Breast epithelium (tissue), 4 donors: ENCODE measurements at regions not wholly inside any gene's neighbourhood (a gene's known extent, or its start where the extent isn't known, plus 50 kb on each side); places are given as distances from the start of the nearest gene placed in this dataset.

Experiments used
- DNase-seq, 2 donors: peaks; one replicate each; pipeline ENCODE4 v3.0.0-alpha.2; 2019; ENCODE audit warnings: low spot score in 2 of 2
- H3K27ac ChIP-seq, 2 donors: fragments of 200-600 bp; sonication (generic) in 1 of 2; one replicate each; pipeline ENCODE4 v1.5.1; 2016 to 2019; ENCODE audit warnings: mild to moderate bottlenecking in 1 of 2
- H3K27me3 ChIP-seq, 2 donors: fragments of 200-600 bp; sonication (generic) in 1 of 2; one replicate each; pipeline versions ENCODE4 v1.5.1 to v1.6.0; 2017 to 2019; ENCODE audit warnings: control low read depth in 1 of 2, mild to moderate bottlenecking in 1 of 2
- H3K36me3 ChIP-seq: fragments of 200-600 bp; one replicate; pipeline ENCODE4 v1.5.1; 2019
- H3K4me1 ChIP-seq, 2 donors: fragments of 200-600 bp; sonication (generic); one replicate each; pipeline ENCODE4 v1.5.1; 2016 to 2019; ENCODE audit warnings: control low read depth in 1 of 2
- H3K4me3 ChIP-seq, 3 donors: fragments of 200-600 bp; sonication (generic); 1 replicate in 2 of 3; 2 replicates in 1 of 3; pipeline ENCODE4 v1.5.1; 2016 to 2019; ENCODE audit warnings: mild to moderate bottlenecking in 3 of 3, moderate library complexity in 2 of 3
- H3K9me3 ChIP-seq, 2 donors: fragments of 200-600 bp; sonication (generic) in 1 of 2; one replicate each; pipeline ENCODE4 v1.5.1; 2016 to 2019; ENCODE audit warnings: control low read depth in 1 of 2
- POLR2A ChIP-seq: fragments of 450-650 bp; IDR thresholded peaks from one replicate; pipeline ENCODE4 v1.6.1; 2016; ENCODE audit warnings: antibody characterized with exemption, mild to moderate bottlenecking, moderate library complexity
- POLR2AphosphoS5 ChIP-seq, 3 donors: sonication (generic); formaldehyde crosslinking; IDR thresholded peaks; one replicate each; pipeline ENCODE4 v1.6.1; 2017; ENCODE audit warnings: antibody characterized with exemption in 3 of 3
- intact Hi-C: fragments of 100-400 bp; cut with DNase I; formaldehyde crosslinking; loops from one replicate; pipeline ENCODE4 v1.15.1; 2023; ENCODE audit warnings: low total_unique reads
- TF ChIP-seq, protein P1 (sequence below), 3 donors: fragments of 450-650 bp; IDR thresholded peaks; one replicate each; pipeline ENCODE4 v1.5.1; 2016 to 2017; ENCODE audit warnings: antibody characterized with exemption in 3 of 3, mild to moderate bottlenecking in 3 of 3, moderate library complexity in 3 of 3

- Histone ChIP-seq H3K27ac (no peak overlapping the region), H3K4me3 (no peak overlapping the region), H3K4me1 (no peaks in the 10 kb centered on the region), H3K36me3 (no peaks in the 10 kb centered on the region), H3K27me3 (no peaks in the 10 kb centered on the region), H3K9me3 (no peaks in the 10 kb centered on the region)
- DNase-seq = no peak
- TF ChIP-seq, protein P1, sequence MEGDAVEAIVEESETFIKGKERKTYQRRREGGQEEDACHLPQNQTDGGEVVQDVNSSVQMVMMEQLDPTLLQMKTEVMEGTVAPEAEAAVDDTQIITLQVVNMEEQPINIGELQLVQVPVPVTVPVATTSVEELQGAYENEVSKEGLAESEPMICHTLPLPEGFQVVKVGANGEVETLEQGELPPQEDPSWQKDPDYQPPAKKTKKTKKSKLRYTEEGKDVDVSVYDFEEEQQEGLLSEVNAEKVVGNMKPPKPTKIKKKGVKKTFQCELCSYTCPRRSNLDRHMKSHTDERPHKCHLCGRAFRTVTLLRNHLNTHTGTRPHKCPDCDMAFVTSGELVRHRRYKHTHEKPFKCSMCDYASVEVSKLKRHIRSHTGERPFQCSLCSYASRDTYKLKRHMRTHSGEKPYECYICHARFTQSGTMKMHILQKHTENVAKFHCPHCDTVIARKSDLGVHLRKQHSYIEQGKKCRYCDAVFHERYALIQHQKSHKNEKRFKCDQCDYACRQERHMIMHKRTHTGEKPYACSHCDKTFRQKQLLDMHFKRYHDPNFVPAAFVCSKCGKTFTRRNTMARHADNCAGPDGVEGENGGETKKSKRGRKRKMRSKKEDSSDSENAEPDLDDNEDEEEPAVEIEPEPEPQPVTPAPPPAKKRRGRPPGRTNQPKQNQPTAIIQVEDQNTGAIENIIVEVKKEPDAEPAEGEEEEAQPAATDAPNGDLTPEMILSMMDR (IDR thresholded peaks at IDR 0.05) = no peak
- TF ChIP-seq POLR2AphosphoS5 (IDR thresholded peaks at IDR 0.05) = no peak
- no peak for TF ChIP-seq POLR2A
- intact Hi-C loops = no loop called here
Measured at GRCh38 chr11:91170711-91171110, 947.9 kb upstream of the CHORDC1 start.

GRCh38 chr11:91164452-91164822 lies 941.6 kb upstream of the CHORDC1 start:
- Histone ChIP-seq H3K27ac (no peak overlapping the region), H3K4me3 (no peak overlapping the region), H3K27me3 (no peaks in the 10 kb centered on the region), H3K36me3 (no peaks in the 10 kb centered on the region), H3K4me1 (no peaks in the 10 kb centered on the region), H3K9me3 (no peaks in the 10 kb centered on the region)
- intact Hi-C loops = no loop called here
- TF ChIP-seq POLR2A = no peak
- TF ChIP-seq POLR2AphosphoS5 (IDR thresholded peaks at IDR 0.05) = no peak
- TF ChIP-seq, protein P1 (IDR thresholded peaks at IDR 0.05) = no peak
- DNase-seq = no peak

GRCh38 chr11:91163619-91164451 lies 941.0 kb upstream of the CHORDC1 start:
- H3K27me3 ChIP-seq = no peaks in the 10 kb centered on the region
- H3K27ac ChIP-seq = no peak overlapping the region
- no peak overlapping the region for H3K4me3 ChIP-seq
- DNase-seq = no peak
- intact Hi-C loops = no loop called here
- H3K36me3 ChIP-seq = no peaks in the 10 kb centered on the region
- no peaks in the 10 kb centered on the region for H3K4me1 ChIP-seq
- no peaks in the 10 kb centered on the region for H3K9me3 ChIP-seq
- TF ChIP-seq POLR2A (no peak), POLR2AphosphoS5 (IDR thresholded peaks at IDR 0.05) (no peak)
- TF ChIP-seq, protein P1 (IDR thresholded peaks at IDR 0.05) = no peak

- intact Hi-C loops = no loop called here
- Histone ChIP-seq H3K4me1 (no peaks in the 10 kb centered on the region), H3K9me3 (no peaks in the 10 kb centered on the region), H3K4me3 (no peak overlapping the region), H3K27me3 (no peaks in the 10 kb centered on the region), H3K27ac (no peak overlapping the region), H3K36me3 (no peaks in the 10 kb centered on the region)
- DNase-seq = no peak
- TF ChIP-seq, protein P1 (IDR thresholded peaks at IDR 0.05) = no peak
- no peak for TF ChIP-seq POLR2AphosphoS5 (IDR thresholded peaks at IDR 0.05)
- no peak for TF ChIP-seq POLR2A
Measured at GRCh38 chr11:91160661-91161060, 937.8 kb upstream of the CHORDC1 start.

- H3K4me1 ChIP-seq = no peaks in the 10 kb centered on the region
- H3K27ac ChIP-seq = no peak overlapping the region
- H3K27me3 ChIP-seq = no peaks in the 10 kb centered on the region
- no peaks in the 10 kb centered on the region for H3K9me3 ChIP-seq
- TF ChIP-seq POLR2A = no peak
- TF ChIP-seq, protein P1 (IDR thresholded peaks at IDR 0.05) = no peak
- no peak for TF ChIP-seq POLR2AphosphoS5 (IDR thresholded peaks at IDR 0.05)
- no peak overlapping the region for H3K4me3 ChIP-seq
- intact Hi-C loops = no loop called here
- no peaks in the 10 kb centered on the region for H3K36me3 ChIP-seq
- no peak for DNase-seq
Measured at GRCh38 chr11:91158891-91159537, 936.2 kb upstream of the CHORDC1 start.
